ENCODE measurements at regions not wholly inside any gene's neighbourhood (a gene's known extent, or its start where the extent isn't known, plus 50 kb on each side); places are given as distances from the start of the nearest gene placed in this dataset.
A peak's percentile ranks its signal among the peaks of the same experiment; 100 is the strongest.

GRCh38 chrX:39716802-39717540 is 380.8 kb downstream of the BCOR start:
- no peak for DNase-seq (ENCODE audit: low spot score)

- no peak for DNase-seq (ENCODE audit: low spot score)
Measured at GRCh38 chrX:39718981-39719380, 378.8 kb downstream of the BCOR start.

GRCh38 chrX:39720945-39721344 is 376.8 kb downstream of the BCOR start:
- no peak for DNase-seq (ENCODE audit: low spot score)

- no peak for DNase-seq (ENCODE audit: low spot score)
Measured at GRCh38 chrX:39721566-39722279, 376.0 kb downstream of the BCOR start.

- no peak for DNase-seq (ENCODE audit: low spot score)
Measured at GRCh38 chrX:39724544-39724943, 373.2 kb downstream of the BCOR start.

GRCh38 chrX:39725114-39725513 is 372.6 kb downstream of the BCOR start:
- DNase-seq (ENCODE audit: low spot score): no peak

GRCh38 chrX:39725928-39726619 is 371.7 kb downstream of the BCOR start:
- no peak for DNase-seq (ENCODE audit: low spot score)

- DNase-seq (ENCODE audit: low spot score): peak; percentile 32
Measured at GRCh38 chrX:39726771-39727170, 371.0 kb downstream of the BCOR start.

GRCh38 chrX:39728025-39728424 is 369.7 kb downstream of the BCOR start:
- no peak for DNase-seq (ENCODE audit: low spot score)

GRCh38 chrX:39728852-39729598 is 368.7 kb downstream of the BCOR start:
- DNase-seq (ENCODE audit: low spot score): no peak

- DNase-seq (ENCODE audit: low spot score): peak; percentile 27
Measured at GRCh38 chrX:39729981-39730661, 367.6 kb downstream of the BCOR start.

GRCh38 chrX:39730662-39731329 is 367.0 kb downstream of the BCOR start:
- DNase-seq (ENCODE audit: low spot score): peak; percentile 70

GRCh38 chrX:39731330-39731667 is 366.5 kb downstream of the BCOR start:
- no peak for DNase-seq (ENCODE audit: low spot score)

GRCh38 chrX:39731735-39732134 is 366.0 kb downstream of the BCOR start:
- DNase-seq (ENCODE audit: low spot score): no peak

- DNase-seq (ENCODE audit: low spot score): no peak
Measured at GRCh38 chrX:39733745-39734144, 364.0 kb downstream of the BCOR start.

- DNase-seq (ENCODE audit: low spot score): no peak
Measured at GRCh38 chrX:39734174-39734776, 363.5 kb downstream of the BCOR start.

GRCh38 chrX:39736216-39737211 is 361.2 kb downstream of the BCOR start:
- no peak for DNase-seq (ENCODE audit: low spot score)

- DNase-seq (ENCODE audit: low spot score): no peak
Measured at GRCh38 chrX:39739585-39739984, 358.2 kb downstream of the BCOR start.

GRCh38 chrX:39740078-39740477 is 357.7 kb downstream of the BCOR start:
- no peak for DNase-seq (ENCODE audit: low spot score)

GRCh38 chrX:39741904-39742303 is 355.9 kb downstream of the BCOR start:
- no peak for DNase-seq (ENCODE audit: low spot score)

Data from D341Med (cell line).